SU-DHL-6 (cell line): ENCODE measurements at regions not wholly inside any gene's neighbourhood (a gene's known extent, or its start where the extent isn't known, plus 50 kb on each side); places are given as distances from the start of the nearest gene placed in this dataset.

Source experiments
- H2AFZ ChIP-seq: fragments of 200-600 bp; sonication (generic); 2 replicates; pipeline ENCODE4 v1.6.1; 2014; ENCODE audit warnings: low read depth, mild to moderate bottlenecking, moderate library complexity, mixed read lengths, antibody characterized with exemption, low read length; ENCODE audit not compliant: severe bottlenecking
- H3F3A ChIP-seq: fragments of 200-600 bp; shearing (Covaris generic); 2 replicates; pipeline ENCODE4 v1.6.0; 2016; ENCODE audit warnings: antibody characterized with exemption, mild to moderate bottlenecking; ENCODE audit not compliant: insufficient read depth
- H3K27ac ChIP-seq: fragments of 200-600 bp; sonication (generic); 2 replicates; pipeline ENCODE4 v1.5.1; 2016; ENCODE audit warnings: low read depth, mild to moderate bottlenecking, low read length, moderate library complexity, mixed read lengths
- H3K27me3 ChIP-seq: fragments of 200-600 bp; sonication (generic), shearing (Covaris generic); 2 replicates; pipeline ENCODE4 v1.6.0; 2014; ENCODE audit warnings: mild to moderate bottlenecking, low read length
- H3K36me3 ChIP-seq: fragments of 200-600 bp; sonication (generic); 2 replicates; pipeline ENCODE4 v1.6.1; 2014; ENCODE audit warnings: mild to moderate bottlenecking, low read length, mixed read lengths
- H3K4me2 ChIP-seq: fragments of 300-600, 200-600 bp; shearing (Covaris generic), sonication (generic); 2 replicates; pipeline ENCODE4 v1.6.0; 2014; ENCODE audit warnings: low read length, low read depth, mild to moderate bottlenecking; ENCODE audit not compliant: poor library complexity, severe bottlenecking
- H3K4me3 ChIP-seq: fragments of 200-600 bp; sonication (generic); 2 replicates; pipeline ENCODE4 v1.5.1; 2014; ENCODE audit warnings: antibody characterized with exemption, low read length, mild to moderate bottlenecking, mixed read lengths; ENCODE audit not compliant: insufficient read depth, poor library complexity, severe bottlenecking
- H3K79me2 ChIP-seq: fragments of 200-600 bp; sonication (generic); 2 replicates; pipeline ENCODE4 v1.6.1; 2014; ENCODE audit warnings: mild to moderate bottlenecking, low read length, moderate library complexity; ENCODE audit not compliant: insufficient read depth
- H3K9ac ChIP-seq: fragments of 200-600 bp; sonication (generic); 2 replicates; pipeline ENCODE4 v1.7.0; 2014; ENCODE audit warnings: mild to moderate bottlenecking, low read length
- H3K9me2 ChIP-seq: fragments of 200-600 bp; sonication (generic); replicated peaks from 2 replicates; pipeline ENCODE4 v1.6.1; 2014; ENCODE audit warnings: low read length; ENCODE audit not compliant: insufficient read depth
- H3K9me3 ChIP-seq: fragments of 200-600 bp; sonication (generic); 2 replicates; pipeline ENCODE4 v1.6.1; 2014; ENCODE audit warnings: low read length, mixed read lengths; ENCODE audit not compliant: insufficient read depth
- H4K20me1 ChIP-seq: fragments of 200-600 bp; sonication (generic); 2 replicates; pipeline ENCODE4 v1.6.1; 2014; ENCODE audit warnings: low read depth, mild to moderate bottlenecking, antibody characterized with exemption, low read length, moderate library complexity, mixed read lengths
- CTCF ChIP-seq: fragments of 200-600 bp; sonication (generic); IDR thresholded peaks from one replicate; pipeline ENCODE4 v1.5.1; 2017; ENCODE audit warnings: antibody characterized with exemption, mild to moderate bottlenecking, low read length, moderate library complexity; ENCODE audit not compliant: insufficient read depth, poor library complexity, severe bottlenecking
- EZH2phosphoT487 ChIP-seq: fragments of 200-600 bp; sonication (generic), shearing (Covaris generic); conservative IDR thresholded peaks from 2 replicates; pipeline ENCODE4 v1.6.1; 2018; ENCODE audit warnings: mild to moderate bottlenecking, antibody characterized with exemption, low read length, moderate library complexity, mixed read lengths

- H3K9me2 ChIP-seq = no peaks in the 10 kb centered on the region
- no peak overlapping the region for H3K4me2 ChIP-seq
- no peaks in the 10 kb centered on the region for H3K9me3 ChIP-seq
- no peak overlapping the region for H2AFZ ChIP-seq
- no peaks in the 10 kb centered on the region for H3K36me3 ChIP-seq
- no peak overlapping the region for H3K4me3 ChIP-seq
- H3K27ac ChIP-seq = no peak overlapping the region
- no peak overlapping the region for H3K9ac ChIP-seq
- no peaks in the 10 kb centered on the region for H3K79me2 ChIP-seq
- TF ChIP-seq CTCF (no peak), EZH2phosphoT487 (no peak)
- H4K20me1 ChIP-seq = no peaks in the 10 kb centered on the region
- no peaks in the 10 kb centered on the region for H3K27me3 ChIP-seq
- H3F3A ChIP-seq = no peaks in the 10 kb centered on the region
Measured at GRCh38 chr15:84103345-84103744, 132.2 kb upstream of the GOLGA6L4 start.

GRCh38 chr15:84104853-84105252 lies 130.7 kb upstream of the GOLGA6L4 start:
- Histone ChIP-seq H3K27me3 (no peaks in the 10 kb centered on the region), H3K27ac (no peak overlapping the region), H3K4me2 (no peak overlapping the region), H3F3A (no peaks in the 10 kb centered on the region), H3K9me3 (no peaks in the 10 kb centered on the region), H3K9ac (no peak overlapping the region), H3K9me2 (no peaks in the 10 kb centered on the region), H3K79me2 (no peaks in the 10 kb centered on the region), H3K36me3 (no peaks in the 10 kb centered on the region), H2AFZ (no peak overlapping the region), H4K20me1 (no peaks in the 10 kb centered on the region), H3K4me3 (no peak overlapping the region)
- TF ChIP-seq EZH2phosphoT487 = no peak
- no peak for TF ChIP-seq CTCF

GRCh38 chr15:84108728-84109127 lies 126.8 kb upstream of the GOLGA6L4 start:
- no peaks in the 10 kb centered on the region for H4K20me1 ChIP-seq
- H3K36me3 ChIP-seq = no peaks in the 10 kb centered on the region
- no peaks in the 10 kb centered on the region for H3K79me2 ChIP-seq
- H3K27me3 ChIP-seq = no peaks in the 10 kb centered on the region
- no peak overlapping the region for H2AFZ ChIP-seq
- no peak overlapping the region for H3K4me3 ChIP-seq
- H3K9me3 ChIP-seq = no peaks in the 10 kb centered on the region
- H3K27ac ChIP-seq = no peak overlapping the region
- no peaks in the 10 kb centered on the region for H3K9me2 ChIP-seq
- TF ChIP-seq CTCF (no peak), EZH2phosphoT487 (no peak)
- H3F3A ChIP-seq = no peaks in the 10 kb centered on the region
- H3K4me2 ChIP-seq = no peak overlapping the region
- H3K9ac ChIP-seq = no peak overlapping the region
